ENCODE measurements at regions not wholly inside any gene's neighbourhood (a gene's known extent, or its start where the extent isn't known, plus 50 kb on each side); places are given as distances from the start of the nearest gene placed in this dataset.

DNA sequence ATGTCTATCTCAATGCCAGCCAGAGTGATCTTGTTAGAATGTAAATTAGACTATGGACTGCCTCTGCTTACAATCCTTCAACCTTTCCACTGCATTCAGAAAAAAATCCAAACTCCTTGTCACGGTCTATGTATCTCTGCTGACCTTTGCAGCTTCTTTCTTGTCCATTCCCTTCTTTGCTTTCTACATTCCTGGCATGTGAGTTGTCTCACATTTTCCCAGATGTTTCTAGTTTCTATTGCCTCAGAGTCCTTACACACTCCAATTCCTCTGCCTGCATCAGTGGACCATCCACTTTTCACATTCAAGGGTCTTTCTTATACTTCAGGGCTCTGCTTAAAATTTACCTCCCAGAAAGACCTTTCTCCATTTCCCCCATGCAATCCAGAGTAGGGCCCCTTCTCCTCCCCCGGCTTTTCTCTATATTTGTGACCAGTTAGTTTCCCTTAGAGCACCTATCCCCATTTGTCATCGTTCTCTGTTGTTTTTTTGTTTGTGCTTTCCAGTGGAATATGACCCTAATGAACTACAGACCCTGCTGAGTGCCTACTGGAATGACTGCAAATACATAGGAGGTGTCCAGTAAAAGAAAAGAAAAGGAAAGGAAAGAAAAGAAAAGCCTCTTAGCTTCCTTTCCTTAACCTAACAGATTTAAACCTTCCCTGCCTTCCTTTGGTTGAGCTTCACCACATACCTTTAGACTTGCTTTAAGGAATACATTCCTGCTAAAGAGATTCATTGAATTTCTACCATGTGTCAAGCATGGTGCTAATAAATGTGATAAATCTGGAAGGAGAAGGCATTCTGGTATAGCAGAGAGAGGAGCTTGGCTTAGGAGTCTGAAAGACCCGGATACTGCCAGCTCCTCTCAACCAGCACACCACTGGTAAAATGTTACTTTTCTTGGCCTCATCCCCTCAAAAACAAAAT lies 102.0 kb downstream of the DIRAS3 start:
- DNase-seq (ENCODE audit: low read depth), result peak; percentile 43

DNA sequence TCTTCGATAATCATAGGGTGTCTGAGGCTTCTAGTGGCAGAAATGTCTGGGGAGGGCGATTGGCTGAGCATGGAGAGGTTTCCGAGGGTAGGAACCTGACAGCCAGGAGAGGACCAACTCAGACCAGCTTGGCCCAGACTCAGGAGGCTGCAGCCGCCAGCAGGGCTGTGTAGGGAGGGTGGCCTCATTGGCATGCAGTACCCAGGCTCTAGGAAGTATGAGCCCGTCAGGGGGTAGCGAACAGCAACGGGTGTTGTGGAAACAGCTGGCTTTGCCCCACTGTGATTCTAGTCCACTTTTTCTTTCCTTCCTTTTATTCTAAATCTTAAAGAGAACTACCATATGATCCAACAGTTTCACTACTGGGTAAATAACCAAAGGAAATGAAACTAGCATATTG lies 103.3 kb downstream of the DIRAS3 start:
- no peak for DNase-seq (ENCODE audit: low read depth)

DNA sequence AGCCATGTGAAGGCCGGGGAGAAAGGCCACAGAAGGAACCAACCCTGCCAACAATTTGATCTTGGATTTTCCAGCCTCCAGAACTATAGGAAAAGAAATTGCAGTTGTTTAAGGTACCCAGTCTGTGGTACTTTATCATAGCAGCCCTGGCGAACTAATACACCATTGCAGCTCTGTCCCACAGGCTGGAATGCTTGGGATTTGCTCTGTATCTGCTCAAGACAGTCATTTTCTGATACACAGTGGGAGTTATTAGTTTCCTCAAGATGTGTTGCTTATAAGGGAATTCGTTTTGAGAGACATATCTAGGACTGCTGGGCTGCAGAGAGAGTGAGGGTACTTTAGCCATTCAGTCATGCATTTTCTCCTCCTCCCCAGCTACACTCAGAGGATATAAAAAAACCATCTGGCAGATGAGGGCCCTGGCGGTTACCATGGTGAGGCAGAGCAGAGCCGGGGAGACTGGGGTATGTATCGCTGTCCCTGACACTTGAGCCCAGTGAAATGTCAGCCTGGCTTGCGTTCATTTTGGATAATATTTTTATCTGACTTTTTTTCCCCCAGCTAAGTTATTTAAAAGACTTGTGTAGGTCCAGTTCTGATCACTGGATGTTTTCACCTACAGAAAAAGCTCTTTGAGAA lies 104.6 kb downstream of the DIRAS3 start:
- DNase-seq (ENCODE audit: low read depth), result no peak

DNA sequence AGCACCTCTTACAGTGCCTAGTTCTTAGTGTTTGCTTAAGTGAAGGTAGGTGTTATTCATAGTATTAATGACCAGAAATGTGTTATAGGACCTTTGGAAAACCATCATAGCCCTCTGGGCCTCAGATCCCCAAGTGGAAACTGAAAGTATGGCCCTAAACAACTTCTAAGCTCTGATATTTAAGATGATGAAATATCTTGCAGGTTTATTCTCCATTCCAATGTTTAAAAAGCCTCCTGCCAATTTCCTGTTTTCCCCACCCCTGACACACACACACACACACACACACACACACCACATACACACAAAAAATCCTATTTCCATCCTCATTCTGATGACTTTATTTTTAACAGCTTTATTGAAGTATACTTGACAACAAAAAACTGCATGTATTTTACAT lies 108.2 kb downstream of the DIRAS3 start:
- no peak for DNase-seq (ENCODE audit: low read depth)

DNA sequence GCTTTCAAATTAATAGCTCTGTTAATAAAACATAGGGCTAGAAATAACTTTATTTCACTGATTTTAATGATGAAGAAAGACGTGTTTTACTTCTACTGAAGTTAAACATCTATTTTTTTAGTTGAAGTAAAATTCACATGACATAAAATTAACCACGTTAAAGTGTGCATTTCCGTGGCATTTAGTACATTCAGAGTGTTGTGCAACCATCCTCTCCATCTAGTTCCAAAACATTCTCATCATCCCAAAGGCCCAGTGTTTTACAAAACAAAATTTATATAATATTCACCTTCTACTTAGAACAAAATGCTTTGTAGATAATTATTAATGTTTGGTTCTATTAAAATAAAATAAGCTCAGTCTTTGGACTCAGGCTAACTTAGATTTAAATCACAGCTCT lies 108.5 kb upstream of the GNG12 start:
- no peak for DNase-seq (ENCODE audit: low read depth)

DNA sequence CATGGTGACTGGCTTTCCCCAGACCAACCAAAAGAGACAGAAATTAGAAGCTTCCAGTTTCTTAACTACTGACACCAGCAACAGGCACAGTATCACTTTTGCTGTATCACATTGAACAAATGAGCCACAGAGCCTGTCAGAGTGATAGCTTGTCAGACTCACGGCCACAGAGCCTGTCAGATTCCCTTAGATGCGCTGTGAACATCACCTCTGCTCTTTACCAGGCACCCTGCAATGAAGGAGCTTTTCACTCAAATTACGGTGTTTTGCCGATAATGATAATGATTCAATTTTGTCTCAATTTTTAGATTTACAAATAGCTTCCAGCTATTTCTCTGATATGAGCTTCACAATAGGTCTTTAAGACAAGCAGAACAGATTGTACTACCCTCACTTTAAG lies 107.9 kb upstream of the GNG12 start:
- no peak for DNase-seq (ENCODE audit: low read depth)

DNA sequence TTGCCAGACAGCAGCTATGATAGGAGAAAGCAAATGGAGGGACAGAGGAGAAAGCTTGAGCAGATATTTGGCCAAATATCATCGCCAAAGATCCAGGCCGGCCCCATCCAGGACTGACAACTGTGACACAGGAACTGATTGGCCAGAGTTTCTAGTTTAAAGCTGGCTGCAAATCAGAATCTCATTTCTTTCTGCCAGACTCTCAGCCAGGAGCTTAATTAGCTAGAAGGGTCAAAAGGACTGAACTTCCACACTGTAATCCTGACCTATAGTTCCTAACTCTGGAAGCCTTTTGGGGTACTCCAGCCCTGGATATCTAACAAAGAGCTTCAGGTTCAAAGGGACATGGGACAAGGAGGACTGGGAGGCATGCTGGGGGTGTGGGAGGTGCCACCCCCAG lies 106.7 kb upstream of the GNG12 start:
- no peak for DNase-seq (ENCODE audit: low read depth)

DNA sequence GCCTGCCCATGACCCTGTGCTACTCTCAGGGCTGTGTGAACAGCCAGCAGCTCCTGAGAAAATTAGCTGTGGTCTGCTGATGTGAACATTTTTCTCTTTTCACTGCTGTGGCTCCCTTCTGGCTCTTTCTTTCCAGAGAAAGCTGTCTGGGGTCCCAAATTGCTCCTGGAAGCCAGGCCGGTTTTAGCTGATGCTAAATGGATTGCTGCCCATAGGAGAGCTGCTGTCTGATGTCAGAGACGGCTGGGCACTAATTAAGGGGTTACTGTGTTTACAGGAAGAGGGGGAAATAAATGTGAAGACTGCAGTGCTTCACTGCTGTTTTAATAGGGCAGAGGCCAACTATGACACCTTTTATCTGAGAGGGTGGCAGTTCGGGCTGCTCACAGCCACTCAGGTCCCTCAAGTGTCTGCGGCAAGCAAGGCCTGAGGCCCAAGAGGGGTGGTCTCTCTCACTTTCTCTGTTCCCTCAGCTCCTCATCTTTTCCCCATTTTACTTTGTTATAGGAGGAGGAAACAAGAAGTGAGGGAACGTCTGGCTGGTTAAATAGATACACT lies 106.0 kb upstream of the GNG12 start:
- DNase-seq (ENCODE audit: low read depth), result no peak

DNA sequence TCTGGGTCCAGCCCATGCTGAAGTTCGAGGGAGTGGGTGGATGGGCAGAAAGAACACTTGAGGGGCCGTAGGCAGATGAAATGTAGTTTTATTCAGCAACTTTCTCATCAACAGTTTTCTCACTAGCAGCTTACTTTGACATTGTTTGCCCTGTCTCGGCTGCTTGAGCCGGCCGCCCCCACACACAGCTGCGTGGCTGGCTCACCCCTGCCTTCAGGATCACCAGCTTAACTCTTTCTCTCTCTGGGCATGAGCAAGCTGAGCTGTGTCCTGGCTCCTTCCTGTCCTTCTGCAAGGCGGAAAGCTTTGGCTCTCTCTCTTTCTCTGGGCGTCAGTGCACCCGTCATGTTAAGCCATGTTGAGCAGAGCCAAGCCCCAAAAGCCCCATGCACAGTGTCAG lies 104.4 kb upstream of the GNG12 start:
- DNase-seq (ENCODE audit: low read depth), result no peak

DNA sequence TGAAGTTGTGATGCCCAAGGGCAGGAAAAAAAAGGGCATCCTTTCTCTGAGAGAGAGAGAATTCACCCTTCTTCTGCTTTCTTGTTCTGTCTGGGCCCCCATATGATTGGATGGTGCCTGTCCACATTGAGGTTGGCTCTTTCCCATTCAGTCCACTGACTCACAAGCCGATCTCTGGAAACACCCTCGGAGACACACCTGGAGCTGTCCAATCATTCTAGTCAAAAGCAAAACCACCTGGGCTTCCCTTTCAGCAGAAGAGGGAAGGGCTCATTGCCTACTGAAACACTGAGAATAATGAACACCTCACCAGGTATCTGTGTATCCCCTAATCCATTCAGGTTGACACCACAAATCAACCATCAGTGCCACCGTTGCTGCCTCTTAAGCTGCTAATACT lies 103.7 kb upstream of the GNG12 start:
- DNase-seq (ENCODE audit: low read depth), result no peak

DNA sequence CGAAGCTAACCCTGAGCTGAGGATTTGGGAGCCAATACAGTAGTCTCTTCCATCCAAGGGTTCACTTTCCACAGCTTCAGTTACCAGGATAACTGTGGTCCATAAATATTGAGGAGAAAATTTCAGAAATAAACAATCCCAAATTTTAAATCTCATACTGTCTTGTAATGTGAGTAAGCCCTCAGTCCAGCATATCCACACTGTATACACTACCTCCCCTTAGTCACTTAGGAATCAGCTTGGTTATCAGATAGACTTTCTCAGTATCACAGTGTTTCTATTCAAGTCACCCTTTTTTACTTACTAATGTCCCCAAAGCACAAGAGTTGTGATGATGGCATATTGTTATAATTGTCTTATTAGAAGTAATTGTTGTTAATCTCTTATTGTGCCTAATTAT lies 102.3 kb upstream of the GNG12 start:
- no peak for DNase-seq (ENCODE audit: low read depth)

DNA sequence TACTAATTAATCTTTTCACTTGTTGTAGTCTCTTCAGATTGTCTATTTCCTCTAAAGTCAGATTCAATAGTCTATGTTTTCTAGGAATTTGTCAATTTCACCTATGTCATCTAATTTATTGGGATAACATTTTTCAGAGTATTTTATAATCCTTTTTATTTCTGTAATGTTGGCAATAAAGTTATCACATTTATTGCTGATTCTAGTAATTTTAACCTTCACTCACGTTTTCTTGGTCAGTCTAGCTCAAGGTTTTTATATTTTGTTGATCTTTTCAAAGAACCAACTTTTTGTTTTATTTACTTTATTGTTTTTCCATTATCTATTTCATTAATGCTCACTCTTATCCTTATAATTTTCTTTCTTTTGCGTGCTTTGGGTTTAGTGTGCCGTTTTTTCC lies 97.9 kb upstream of the GNG12 start:
- DNase-seq (ENCODE audit: low read depth), result no peak

DNA sequence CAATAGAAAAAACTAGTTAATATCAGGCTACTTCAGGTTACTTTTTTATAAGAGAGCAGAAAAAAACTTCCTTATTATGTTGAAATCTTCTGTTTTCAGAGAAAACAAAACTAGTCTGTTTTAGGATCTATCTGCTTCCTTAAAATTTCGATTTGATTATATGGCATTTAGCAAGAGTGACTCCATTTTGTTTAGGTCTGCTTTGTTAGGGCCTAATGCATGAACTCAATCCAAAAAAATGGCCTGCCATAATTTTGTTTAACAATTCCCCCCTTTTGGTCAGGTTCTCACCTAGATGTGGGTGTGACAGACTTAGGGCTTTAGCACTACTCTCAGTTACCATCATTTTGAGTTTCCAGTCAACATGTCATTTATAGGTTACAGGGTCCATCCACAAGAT lies 89.8 kb upstream of the GNG12 start:
- DNase-seq (ENCODE audit: low read depth), result no peak

DNA sequence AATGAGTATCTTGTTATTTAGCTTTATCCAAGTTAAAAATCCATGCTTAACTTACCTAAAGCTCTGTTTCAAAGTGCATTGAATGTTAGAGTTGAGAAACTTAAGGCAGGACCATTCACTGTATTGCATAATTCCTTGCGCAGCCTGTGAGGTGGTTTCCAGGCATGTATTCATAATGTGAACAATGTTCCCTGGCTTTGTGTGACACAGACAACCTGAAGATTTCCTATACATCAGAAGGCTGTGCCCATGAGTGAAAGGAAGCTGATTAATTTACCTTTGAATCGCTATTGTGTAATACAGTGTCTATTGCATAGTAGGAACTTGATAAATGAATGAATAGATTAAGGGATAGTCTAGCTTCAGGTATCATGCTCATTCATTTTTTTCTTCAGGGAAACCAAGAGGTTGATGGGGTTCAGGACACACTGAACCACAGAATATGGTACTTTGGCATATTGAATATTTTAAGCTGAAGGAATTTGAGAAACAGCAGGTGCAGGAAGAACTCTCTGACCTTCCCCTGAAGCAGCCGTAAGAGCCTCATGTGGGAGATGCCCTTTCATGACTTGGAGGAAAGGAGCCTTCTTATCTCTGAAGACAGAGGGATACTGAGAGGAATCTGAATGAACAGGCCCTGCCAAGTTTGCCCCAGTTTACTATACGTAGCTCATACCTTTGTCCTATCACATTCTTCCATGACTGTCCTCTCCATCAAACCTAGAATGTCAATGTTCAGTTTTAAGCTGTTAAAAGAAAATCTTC lies 88.6 kb upstream of the GNG12 start:
- DNase-seq (ENCODE audit: low read depth), result no peak

DNA sequence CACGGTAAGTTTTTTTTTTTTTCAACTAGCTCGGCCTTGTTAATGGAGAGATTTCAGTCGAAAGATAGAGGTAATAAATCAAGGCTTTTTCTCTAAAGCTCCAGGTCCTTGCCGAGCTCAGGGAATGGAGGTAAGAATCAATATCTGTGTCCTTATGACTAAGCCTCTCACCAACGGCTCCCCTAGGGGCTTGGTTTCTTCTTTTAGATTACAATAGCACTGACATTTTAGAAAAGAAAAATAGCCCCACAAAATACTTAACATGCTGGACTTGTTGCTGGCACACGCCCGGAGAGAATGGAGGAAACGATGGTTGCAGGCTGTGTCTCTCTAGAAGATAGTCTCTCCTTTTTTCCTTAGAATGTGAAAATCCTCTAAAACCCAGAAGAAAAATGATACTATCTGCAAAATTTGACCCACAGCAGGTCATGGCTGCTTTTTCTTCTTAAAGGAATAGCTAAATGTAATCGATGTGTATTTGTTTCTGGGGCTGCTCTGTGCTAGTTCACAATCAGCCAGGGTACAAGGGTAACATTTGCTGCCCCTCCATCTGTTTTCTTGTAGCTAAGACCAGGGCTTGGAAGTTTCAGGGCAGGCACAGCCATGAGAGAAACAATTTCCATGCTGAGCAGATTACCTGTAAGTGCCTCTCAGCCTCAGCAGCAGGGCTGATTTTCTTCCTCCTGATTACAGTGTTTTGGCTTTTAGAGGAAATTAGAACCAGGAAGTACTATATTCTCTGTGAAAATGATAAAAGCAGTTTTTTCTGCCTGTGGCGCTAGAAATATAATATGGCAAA lies 86.2 kb upstream of the GNG12 start:
- DNase-seq (ENCODE audit: low read depth), result no peak

DNA sequence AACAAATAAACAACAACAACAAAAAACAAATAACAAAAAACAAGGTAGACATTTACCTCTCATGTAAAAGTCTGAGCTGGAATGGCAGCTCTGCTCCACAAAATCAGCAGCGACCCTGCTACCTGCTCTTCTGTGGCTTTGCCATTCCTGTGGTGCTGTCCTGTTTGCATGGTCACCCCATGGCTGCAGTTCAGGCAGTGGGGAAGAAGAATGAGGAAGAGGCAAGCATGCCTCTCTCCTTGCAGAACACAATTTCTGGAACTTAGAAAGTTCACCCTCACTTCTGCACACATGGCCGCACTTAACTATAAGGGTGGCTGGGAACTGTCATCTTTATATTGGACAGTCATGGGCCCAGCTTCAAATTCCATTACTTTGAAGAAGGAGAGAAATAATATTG lies 84.8 kb upstream of the GNG12 start:
- no peak for DNase-seq (ENCODE audit: low read depth)

DNA sequence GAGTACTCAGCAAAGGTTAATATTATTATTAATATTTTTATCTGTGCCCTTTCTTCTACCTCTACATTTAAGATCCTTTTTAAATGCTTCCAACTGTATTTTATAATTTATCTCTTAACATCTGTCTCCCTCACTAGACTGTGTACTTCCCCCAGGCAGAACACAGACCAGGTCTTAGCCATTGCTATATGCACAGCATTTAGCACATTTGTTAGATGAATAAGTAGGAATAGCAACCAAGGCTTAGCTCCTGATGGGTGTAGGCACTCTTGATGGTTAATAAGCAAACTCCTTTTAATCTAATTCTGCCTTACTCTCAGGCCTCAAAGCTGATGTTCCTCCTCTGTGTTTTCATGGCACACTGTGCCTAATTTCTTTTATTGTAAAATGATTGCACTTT lies 83.7 kb upstream of the GNG12 start:
- no peak for DNase-seq (ENCODE audit: low read depth)

DNA sequence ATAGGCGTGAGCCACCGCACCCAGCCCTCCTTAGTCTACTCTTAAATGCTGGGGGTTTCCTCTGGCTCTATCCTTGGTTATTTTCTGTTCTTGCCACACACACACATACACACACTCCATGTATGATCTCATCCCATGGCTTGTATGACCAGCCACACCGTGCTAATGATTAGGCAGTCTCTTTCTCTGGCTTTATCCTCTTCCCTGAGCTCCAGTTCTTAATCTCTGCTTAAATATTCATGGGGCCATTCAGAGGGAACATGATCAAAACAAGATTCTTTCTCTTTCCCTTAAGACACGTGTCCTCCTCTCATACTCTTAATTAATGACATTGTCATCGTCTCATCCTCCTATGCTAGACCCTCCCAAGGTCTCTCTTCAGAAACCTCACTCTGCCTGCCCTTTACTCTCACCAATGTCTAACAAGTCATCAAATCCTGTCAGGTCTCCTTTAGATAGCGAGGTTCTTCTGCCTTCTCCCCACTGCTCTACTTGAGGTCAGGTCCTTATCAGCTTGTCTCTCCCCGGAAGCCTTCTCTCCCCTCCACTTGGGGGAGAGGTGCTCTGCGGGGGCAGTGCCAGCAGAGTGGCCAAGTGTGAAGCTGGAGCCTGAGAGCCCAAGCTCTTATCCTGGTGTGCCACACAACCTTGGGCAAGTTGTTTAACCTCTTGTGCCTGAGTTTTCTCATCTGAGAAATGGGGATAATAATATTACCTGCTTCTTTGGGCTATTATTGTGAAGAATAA lies 83.0 kb upstream of the GNG12 start:
- no peak for DNase-seq (ENCODE audit: low read depth)

DNA sequence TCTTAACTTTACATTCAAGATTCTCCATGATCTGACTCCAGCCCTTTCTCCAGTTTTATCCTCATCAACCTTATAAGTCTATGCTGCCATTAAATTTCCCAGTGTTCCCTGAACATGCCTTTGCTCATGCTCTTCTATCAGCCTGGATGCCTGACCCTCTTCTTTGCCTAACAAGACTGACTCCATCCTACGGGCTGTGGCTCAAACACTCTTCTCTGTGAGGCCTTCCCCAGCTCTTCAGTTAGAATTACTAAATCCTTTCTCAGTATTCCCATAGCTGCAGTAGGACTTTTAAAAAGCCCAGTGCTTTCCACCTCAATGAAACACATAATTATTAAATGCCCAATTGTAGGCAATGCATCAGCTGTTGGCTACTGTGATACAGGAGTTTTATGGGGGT lies 76.5 kb upstream of the GNG12 start:
- DNase-seq (ENCODE audit: low read depth), result no peak

DNA sequence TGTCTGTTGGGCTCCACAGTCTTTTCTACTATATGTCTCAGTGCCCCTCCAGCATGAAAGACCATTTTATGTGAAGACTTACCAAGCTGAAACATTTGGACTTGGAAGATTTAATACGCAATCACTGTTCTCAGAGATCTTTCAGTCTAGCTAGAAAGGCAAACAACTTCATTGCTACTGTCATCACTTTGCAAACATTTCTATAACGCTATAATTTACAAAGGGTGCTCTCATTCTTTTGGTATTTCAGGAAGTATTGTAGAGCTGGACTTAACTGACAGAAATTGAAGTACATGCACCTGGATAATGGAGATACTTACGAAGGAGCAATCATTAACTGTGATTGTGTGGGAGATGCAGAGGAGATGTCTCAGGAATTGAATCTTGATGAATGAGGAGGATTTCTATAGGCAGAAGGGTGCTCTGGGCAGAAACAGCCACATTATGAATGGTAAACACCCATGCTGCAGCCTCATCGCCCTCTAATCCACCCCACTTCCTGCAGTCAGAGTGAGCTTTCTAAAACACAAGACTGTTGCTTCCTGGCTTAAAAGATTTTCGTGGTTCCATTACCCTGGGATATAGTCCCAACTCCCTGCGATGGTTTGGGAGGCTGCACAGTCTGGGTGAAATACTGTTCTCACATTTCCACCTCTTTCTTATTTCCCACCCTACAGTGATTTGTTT lies 75.1 kb upstream of the GNG12 start:
- peak; percentile 16 for DNase-seq (ENCODE audit: low read depth)

All from M059J (cell line).